Hypothalamus (tissue), 51 donors: ENCODE measurements at regions not wholly inside any gene's neighbourhood (a gene's known extent, or its start where the extent isn't known, plus 50 kb on each side); places are given as distances from the start of the nearest gene placed in this dataset.

Experiments
- DNase-seq, 51 donors: peaks; one replicate each; lab custom pipeline; 2025; lab: John Stamatoyannopoulos, UW

DNA sequence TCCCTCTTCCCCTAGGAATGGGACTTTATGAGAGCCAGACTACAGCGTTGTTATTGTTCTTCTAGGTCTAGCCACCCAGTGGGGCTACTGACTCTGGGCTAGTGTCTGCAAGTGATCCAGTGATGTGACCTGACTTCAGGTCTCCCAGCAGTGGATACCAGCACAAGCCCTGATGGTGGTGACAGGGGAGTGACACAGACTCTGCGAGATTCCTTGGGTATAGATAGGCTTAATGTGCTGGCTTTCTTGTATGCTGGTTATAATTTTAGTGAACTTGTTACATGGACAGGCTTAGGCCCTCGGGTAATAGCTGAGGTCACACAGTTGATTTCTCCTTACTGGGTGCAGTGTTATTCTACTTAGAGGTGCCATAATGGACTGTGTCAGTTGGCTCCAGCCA lies 106.9 kb downstream of the TBC1D30 start:
- no peak for DNase-seq

DNA sequence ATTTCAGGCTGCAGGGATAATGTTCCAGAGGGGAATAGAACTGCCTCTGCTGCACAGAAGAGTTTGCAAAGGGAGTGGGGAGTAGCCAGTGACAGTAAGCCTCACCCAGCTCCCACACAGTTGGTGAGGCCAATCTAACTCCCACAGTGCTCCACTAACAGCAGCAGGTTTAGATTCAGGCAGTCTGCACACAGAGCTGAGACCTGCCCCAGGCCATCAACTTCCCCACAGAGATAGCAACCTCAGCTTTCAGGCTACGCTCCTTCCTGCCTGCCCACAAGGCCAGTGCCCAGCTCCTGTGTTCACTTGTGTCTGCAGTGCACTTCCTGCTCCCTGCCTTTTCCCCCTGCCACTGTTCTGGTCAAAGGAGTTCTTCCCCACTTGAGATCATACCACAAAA lies 107.5 kb downstream of the TBC1D30 start:
- DNase-seq = no peak

DNA sequence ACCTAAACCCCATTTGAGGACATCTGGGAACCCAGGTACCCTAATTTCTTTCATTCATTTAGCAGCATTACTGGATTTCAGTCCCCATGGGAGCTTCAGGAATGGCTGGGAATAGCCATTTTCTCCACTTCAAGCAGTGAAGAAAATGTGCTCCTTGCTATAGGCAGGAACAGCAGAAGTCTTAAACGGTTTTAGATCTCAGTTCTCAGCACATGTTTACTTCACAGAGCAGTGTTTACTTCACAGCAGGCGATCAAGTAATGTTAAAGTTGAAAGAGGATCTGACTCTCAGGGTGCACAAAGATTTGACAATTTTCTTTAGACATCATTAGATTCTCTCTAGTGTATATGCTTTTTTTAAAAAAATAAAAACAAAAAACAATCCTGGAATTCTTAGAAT lies 109.3 kb downstream of the TBC1D30 start:
- DNase-seq = no peak

DNA sequence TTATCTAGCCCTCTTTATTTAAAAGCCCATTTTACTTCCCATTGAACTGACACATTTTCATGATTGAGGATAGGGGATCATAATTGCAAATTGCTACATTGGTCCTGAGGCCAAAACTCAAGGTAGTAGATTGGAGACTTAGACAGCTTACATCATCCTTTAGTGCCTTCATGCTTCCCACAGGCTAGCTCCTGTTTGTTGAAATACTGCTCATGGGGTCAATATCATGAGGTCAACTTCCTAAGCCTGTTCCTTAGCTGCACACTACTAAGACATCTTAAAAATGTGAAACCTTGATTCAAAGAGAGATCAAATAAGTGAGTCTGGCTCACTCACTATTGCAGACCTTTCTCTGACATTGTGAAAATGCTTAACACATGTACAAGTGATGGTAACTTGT lies 113.0 kb downstream of the TBC1D30 start:
- no peak for DNase-seq

GRCh38 chr12:64938179-64938578 lies 113.7 kb downstream of the TBC1D30 start:
- DNase-seq = no peak

GRCh38 chr12:64943686-64944085 lies 119.2 kb downstream of the TBC1D30 start:
- DNase-seq = no peak

DNA sequence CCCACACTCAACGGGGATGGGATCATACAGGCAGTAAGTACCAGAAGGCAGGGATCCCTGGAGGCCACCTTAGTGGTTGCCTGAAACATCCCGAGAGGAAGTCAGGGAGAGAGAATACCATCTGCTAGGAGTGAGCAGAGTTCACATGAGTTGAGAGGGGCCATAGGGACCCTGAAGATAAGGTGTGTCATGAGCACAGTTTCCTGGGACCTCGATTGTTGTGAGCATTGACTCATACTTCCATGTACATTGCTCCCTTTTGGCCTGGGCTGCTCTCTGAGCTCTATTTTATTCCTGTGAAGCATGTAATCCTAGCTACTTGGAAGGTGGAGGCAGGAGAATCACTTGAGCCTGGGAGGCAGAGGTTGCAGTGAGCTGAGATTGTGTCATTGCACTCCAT lies 120.5 kb downstream of the TBC1D30 start:
- no peak for DNase-seq

- peak in 50 of 51 donors; percentile 19 to 99 (median 76) for DNase-seq
Observed at GRCh38 chr12:64946132-64946829, 121.8 kb downstream of the TBC1D30 start.

GRCh38 chr12:64950711-64951298 lies 126.4 kb downstream of the TBC1D30 start:
- no peak for DNase-seq

DNA sequence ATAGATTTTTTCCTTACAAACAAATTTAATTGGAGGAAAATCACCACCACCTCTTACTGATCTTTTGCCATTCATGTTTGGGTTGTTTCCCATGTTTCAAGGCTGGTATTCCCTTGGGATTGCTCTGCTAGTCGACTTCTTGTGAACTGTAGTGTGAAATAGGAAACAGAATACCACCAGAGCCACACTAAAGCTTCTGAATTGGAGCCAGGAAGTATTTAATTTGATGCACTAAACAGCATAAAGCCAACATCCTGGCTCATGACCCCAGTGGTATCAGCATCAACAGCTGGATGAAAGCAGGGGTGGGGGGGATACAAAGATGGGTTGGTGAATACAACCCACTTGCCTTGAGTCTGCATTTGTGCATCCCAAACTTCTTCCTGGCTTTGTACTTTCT lies 127.5 kb downstream of the TBC1D30 start:
- DNase-seq = no peak

DNA sequence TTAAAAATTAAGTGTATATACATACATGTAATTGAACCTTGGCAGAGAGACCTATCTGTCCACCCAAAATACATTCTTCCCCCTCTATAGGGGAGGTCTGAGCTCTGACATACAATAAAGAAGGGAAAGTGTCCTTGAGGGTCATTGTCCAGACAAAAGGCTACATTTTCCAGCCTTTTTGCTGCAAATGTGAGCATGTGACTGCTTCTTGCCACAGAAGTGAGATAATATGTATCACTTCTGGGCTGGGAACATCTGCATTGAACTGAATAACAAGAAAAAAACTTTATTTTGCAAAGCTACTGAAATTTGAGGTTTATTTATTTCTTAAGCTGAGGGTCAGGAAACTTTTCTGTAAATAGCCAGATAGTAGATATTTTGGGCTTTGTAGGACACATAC lies 131.3 kb downstream of the TBC1D30 start:
- DNase-seq = no peak

GRCh38 chr12:64965920-64966319 lies 141.5 kb downstream of the TBC1D30 start:
- DNase-seq = no peak

GRCh38 chr12:64968989-64969819 lies 144.8 kb downstream of the TBC1D30 start:
- DNase-seq = no peak

DNA sequence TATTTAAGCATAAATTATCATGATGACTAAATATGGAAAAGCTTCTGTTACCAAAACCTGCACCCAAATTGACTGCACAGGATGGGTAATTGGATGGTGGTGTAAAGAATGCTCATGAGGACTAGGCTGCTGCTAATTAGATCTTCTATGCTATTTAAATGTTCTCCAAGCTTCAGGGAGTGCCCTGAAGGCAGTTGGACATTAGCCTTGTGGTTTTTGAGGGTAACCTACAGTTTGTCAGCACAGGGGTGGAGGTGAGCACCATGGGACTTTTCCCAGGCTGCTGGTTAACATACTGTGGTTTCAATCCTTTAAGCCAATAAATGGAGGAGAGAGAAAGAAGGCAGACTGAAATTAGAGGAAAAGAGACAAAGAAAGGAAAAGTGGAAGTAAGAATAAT lies 145.0 kb downstream of the WIF1 start:
- no peak for DNase-seq

- DNase-seq = no peak
Observed at GRCh38 chr12:64983771-64984278, 137.3 kb downstream of the WIF1 start.

DNA sequence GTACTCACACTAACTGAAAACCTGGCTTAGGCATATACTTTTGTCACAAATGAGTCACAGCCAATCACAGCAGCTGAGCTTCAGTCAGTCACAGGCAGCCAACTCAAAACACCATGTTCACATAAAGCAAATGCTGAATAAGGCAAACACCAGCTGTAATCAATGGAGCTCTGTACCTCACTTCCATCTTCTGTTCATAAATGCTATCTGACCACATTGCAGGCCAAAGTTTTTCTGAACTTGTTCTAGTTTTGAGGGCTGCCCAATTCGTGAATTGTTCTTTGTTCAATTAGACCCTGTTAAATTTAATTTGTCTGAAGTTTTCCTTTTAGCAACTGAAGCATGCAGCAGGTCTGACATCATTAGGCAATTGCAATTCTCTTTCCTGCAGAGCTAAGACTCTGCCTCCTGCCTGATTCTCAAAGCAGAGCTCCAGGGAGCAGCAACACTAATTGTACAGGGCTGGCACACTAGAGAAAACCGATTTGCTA lies 129.9 kb downstream of the WIF1 start:
- peak in 1 of 51 donors; percentile 21 for DNase-seq

DNA sequence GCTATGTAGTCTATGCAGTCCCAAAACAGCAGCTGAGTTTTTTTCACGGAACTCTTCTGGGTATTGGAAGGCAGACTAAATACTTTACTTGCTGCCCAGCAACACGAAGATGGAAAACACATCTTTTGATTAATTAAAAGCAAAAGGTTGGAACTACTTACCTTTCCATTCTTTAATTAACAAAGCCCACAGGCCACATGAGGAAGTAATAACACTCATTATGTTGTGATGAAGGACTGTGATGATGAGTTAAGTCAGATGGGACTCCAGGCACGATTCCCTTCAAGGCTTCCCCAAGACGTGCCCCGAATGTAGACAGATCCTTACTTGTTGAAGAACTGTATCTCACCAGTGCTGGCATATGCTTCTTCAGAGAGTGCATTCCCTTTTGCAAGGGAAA lies 129.0 kb downstream of the WIF1 start:
- DNase-seq = no peak

GRCh38 chr12:64992641-64993040 lies 128.5 kb downstream of the WIF1 start:
- DNase-seq = no peak

- no peak for DNase-seq
Observed at GRCh38 chr12:64993461-64993860, 127.6 kb downstream of the WIF1 start.

DNA sequence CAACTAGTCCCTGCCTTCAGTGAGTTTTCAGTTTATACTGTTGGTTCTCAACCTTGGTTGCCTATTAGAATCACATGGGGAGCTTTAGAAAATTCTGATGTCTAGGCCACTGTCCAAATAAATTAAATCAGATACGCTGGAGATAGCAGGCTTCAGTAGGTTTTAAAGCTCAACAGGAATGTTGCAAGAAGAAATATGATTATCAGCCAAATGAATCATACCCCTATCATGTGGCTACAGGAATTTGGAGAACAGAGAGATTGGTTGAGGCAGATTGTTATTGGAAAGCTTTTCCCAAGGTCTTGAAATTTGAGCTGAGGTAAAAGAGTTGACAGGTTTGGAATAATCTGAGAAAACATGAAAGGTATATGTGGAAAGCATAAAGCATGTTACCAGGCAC lies 125.3 kb downstream of the WIF1 start:
- no peak for DNase-seq

- no peak for DNase-seq
Observed at GRCh38 chr12:64997858-64998257, 123.2 kb downstream of the WIF1 start.
